Motor neuron (in vitro differentiated cells): ENCODE measurements at regions not wholly inside any gene's neighbourhood (a gene's known extent, or its start where the extent isn't known, plus 50 kb on each side); places are given as distances from the start of the nearest gene placed in this dataset.

ENCODE experiments used
- ATAC-seq, 8 experiments: fragments of 200-7000 bp; cut with Tn5 transposase; replicated peaks in 6 of 8; 2 replicates each; pipeline ENCODE4 v1.8.0; 2021; ENCODE audit warnings: mild to moderate bottlenecking in 8 of 8, moderate library complexity in 8 of 8
- H3K27ac ChIP-seq, 2 donors: fragments of 250-450 bp; sonication (Bioruptor Pico); 2 replicates each; pipeline ENCODE4 v1.9.0; 2021; ENCODE audit warnings: antibody characterized with exemption in 2 of 2, mild to moderate bottlenecking in 2 of 2, moderate library complexity in 1 of 2
- H3K4me1 ChIP-seq, 2 donors: fragments of 250-450 bp; sonication (Bioruptor Pico); replicated peaks in 1 of 2; 2 replicates each; pipeline ENCODE4 v1.6.1; 2021; ENCODE audit warnings: antibody characterized with exemption in 2 of 2, mild to moderate bottlenecking in 2 of 2, moderate library complexity in 1 of 2
- H3K4me3 ChIP-seq, 5 donors: fragments of 250-450 bp; sonication (Bioruptor Pico); 2 replicates each; pipeline ENCODE4 v1.9.0; 2021; ENCODE audit warnings: antibody characterized with exemption in 5 of 5, mild to moderate bottlenecking in 5 of 5, moderate library complexity in 4 of 5
- WGBS, 10 experiments: fragments of 450-650 bp; shearing (Covaris generic); methylation state at CpG; one replicate each; pipeline ENCODE4 v1.0.0; 2022; 5-methylcytosine and 5-hydroxymethylcytosine counted together
- in situ Hi-C, 9 experiments: fragments of 400-800 bp; cut with MboI; loops; one replicate each; pipeline ENCODE4 v1.15.0; 2021; ENCODE audit warnings: low sequenced_read_pairs in 9 of 9, low pct_unique_long_range_greater_than_20kb in 2 of 9; ENCODE audit not compliant: unreplicated experiment in 9 of 9

DNA sequence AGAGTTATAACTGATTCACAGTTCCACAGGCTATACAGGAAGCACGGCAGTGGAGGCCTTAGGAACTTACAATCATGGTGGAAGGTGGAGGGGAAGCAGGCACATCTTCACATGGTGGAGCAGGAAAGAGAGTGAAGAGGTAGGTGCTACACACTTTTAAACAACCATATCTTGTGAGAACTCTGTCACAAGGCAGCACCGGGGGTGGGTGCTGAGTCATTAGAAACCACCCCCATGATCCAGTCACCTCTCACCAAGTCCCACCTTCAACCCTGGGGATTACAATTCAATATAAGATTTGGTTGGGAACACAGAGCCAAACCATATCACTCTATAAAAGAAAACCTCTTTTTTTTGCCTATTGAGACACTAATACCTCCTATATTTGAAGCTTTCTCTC, 1108.5 kb upstream of the CDH2 start:
- Histone ChIP-seq H3K4me1 (no peaks in the 10 kb centered on the region), H3K27ac (no peak overlapping the region), H3K4me3 (no peak overlapping the region)
- WGBS, 10 experiments, result 47 to 94% (median 74%) methylated on average over 1 to 2 of the region's 2 CpGs; no CpG with 5 or more reads in 4 of the 10 experiments
- ATAC-seq, result no peak
- in situ Hi-C loops, result no loop called here

DNA sequence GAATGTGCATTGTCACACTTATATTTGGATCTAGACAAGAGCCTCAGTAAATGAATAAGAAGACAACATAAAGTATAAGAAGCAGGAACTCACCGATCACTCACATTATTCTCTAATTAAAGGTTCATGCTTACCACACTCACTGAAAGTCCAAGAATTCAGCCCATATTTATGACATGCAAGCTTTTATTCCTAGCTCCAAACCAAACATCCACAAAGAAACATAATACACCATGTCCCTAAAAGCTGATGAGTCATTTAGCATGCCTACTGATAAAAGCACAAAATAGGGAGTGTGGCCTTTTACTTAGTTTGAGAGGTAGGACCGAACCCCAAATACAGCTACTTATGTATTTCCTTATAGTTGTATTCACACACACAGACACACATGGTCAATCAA, 1094.6 kb upstream of the CDH2 start:
- Histone ChIP-seq H3K4me1 (peaks cover 0 to 14% of the 10 kb centered on the region in 2 donors), H3K4me3 (no peak overlapping the region), H3K27ac (no peak overlapping the region)
- in situ Hi-C loops, result no loop called here
- ATAC-seq, result peak in 2 of 8 experiments; percentile 44 to 55
- 67 to 100% (median 94%) methylated on average over 1 to 2 of the region's 2 CpGs; no CpG with 5 or more reads in 3 of the 10 experiments for WGBS, 10 experiments

DNA sequence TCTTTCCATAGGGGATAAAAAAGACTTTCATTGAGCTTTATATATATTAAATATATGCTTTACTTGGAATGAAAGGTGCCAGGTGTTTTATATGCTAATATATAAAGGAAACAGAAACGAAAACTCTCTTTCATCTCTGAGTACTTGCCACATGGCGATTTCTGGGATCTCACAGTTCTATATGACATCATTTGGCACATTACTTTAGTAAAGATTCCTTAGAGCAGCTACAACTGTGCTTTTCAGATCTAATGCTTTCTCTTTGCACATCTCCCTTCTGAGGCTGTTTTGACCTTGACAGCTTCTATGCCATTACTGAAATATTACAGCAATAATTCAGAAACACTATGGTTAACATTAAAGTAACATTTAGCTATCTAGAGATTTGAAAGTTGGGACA, 1082.9 kb upstream of the CDH2 start:
- in situ Hi-C loops, result no loop called here
- no peak overlapping the region for H3K27ac ChIP-seq
- ATAC-seq, result no peak
- 8 to 92% (median 64%) methylated on average over 2 of the region's 2 CpGs; no CpG with 5 or more reads in 2 of the 10 experiments for WGBS, 10 experiments
- no peaks in the 10 kb centered on the region for H3K4me1 ChIP-seq
- no peak overlapping the region for H3K4me3 ChIP-seq

DNA sequence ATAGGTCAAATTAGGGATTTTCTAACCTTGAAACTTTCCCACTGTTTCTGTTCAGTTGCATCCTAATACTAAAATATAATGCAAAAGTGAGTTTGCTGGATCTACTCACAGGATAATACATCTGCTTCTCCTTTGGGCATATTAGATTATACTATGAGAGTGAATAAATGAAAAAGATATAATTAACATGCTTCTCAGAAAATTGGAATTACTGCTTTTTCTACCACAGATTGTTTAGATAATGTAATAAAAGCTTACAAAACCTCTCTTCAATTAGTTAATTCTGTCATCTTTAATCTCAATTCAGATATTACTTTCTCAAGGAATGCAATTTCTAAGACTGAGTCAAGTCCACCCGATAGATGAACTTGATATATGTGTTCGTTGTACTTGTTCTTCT, 1077.2 kb upstream of the CDH2 start:
- in situ Hi-C loops, result no loop called here
- no peak overlapping the region for H3K4me3 ChIP-seq
- peaks cover 19 to 23% of the 10 kb centered on the region in 2 donors for H3K4me1 ChIP-seq
- ATAC-seq, result no peak
- WGBS, 10 experiments, result 69 to 100% (median 97%) methylated on average over 1 to 2 of the region's 2 CpGs
- no peak overlapping the region for H3K27ac ChIP-seq

DNA sequence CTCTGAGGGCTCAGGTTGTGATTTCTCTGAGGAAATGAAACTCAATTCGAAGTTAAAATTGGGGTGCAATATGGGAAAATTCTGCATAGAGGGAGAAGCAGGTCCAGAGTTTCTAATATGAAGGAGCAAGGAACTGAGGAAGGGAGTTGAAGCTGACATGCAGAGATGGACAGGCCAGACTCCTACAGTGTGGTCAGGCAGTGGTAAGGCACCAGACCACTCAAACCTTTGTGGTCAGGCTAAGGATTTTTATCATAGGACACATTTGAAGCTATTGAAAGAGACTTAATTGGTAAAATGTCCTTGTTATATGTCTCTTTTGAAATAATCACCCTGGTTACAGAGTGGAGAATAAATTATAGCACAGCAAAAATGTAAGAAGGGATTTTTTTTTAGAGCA, 1074.8 kb upstream of the CDH2 start:
- no peak overlapping the region for H3K27ac ChIP-seq
- 0 to 78% (median 48%) methylated on average over 1 of the region's 1 CpG; no CpG with 5 or more reads in 2 of the 10 experiments for WGBS, 10 experiments
- H3K4me3 ChIP-seq, result no peak overlapping the region
- ATAC-seq, result no peak
- H3K4me1 ChIP-seq, result peaks cover 19 to 33% of the 10 kb centered on the region in 2 donors
- in situ Hi-C loops, result no loop called here

DNA sequence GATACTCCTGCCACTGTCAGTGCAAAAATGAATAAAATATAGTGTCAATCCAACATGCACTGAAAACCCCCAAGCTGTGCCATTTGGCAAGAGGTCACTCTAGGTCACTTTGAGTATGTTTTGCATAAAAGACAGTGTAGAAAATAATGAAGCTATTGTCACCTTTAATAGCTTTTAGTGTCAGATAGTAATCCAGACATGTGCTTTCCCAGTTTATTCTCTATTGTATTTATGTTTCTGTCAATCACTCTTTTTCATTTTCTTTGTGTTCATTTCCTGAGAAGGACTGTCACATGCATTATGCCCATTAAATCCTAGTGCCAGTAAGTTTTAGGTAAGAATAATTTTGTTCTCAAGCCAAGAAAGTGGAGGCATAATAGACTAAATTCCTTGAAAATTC, 1073.9 kb upstream of the CDH2 start:
- in situ Hi-C loops, result no loop called here
- Histone ChIP-seq H3K4me3 (no peak overlapping the region), H3K4me1 (peaks cover 19 to 33% of the 10 kb centered on the region in 2 donors), H3K27ac (no peak overlapping the region)
- no peak for ATAC-seq

DNA sequence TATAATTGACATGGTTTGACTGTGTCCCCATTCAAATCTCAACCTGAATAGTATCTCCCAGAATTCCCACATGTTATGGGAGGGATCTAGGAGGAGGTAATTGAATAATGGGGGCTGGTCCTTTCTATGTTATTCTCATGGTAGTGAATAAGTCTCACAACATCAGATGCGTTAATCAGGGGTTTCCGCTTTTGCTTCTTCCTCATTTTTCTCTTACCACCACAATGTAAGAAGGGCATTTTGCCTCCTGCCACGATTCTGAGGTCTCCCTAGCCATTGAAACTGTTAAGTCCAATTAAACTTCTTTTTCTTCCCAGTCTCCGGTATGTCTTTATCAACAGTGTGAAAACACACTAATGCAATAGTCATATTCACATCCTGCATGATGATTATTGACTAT, 1073.3 kb upstream of the CDH2 start:
- Histone ChIP-seq H3K4me1 (peaks cover 19 to 33% of the 10 kb centered on the region in 2 donors), H3K27ac (peak overlapping the region in 1 of 2 donors; percentile 23), H3K4me3 (no peak overlapping the region)
- peak in 3 of 8 experiments; percentile 24 to 26 (median 25) for ATAC-seq
- WGBS, 10 experiments, result 59 to 100% (median 88%) methylated on average over 1 to 4 of the region's 4 CpGs; no CpG with 5 or more reads in 1 of the 10 experiments
- in situ Hi-C loops, result no loop called here

DNA sequence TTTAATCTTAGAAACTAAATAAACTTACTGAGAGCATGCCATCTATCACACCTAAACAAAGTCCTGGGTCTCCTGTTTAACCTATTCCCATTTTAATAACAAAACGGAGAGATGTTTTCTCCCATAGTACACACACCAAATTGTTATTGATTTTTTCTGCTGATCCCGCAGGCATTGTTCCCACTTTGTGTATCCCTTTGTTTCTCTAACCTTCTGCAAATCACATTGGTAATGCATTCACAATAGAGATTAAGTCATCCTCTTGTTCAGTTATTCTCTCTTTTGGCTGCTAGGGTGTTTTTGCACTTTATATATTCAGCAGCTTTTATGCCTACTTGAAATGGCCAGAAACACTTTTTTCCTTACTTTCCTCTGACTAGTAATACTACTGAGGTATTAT, 1071.9 kb upstream of the CDH2 start:
- H3K27ac ChIP-seq, result no peak overlapping the region
- ATAC-seq, result peak in 5 of 8 experiments; percentile 65 to 75 (median 67)
- in situ Hi-C loops, result no loop called here
- no peak overlapping the region for H3K4me3 ChIP-seq
- peaks cover 19 to 33% of the 10 kb centered on the region in 2 donors for H3K4me1 ChIP-seq
- WGBS, 10 experiments, result 39 to 100% (median 54%) methylated on average over 1 to 2 of the region's 2 CpGs; no CpG with 5 or more reads in 1 of the 10 experiments

DNA sequence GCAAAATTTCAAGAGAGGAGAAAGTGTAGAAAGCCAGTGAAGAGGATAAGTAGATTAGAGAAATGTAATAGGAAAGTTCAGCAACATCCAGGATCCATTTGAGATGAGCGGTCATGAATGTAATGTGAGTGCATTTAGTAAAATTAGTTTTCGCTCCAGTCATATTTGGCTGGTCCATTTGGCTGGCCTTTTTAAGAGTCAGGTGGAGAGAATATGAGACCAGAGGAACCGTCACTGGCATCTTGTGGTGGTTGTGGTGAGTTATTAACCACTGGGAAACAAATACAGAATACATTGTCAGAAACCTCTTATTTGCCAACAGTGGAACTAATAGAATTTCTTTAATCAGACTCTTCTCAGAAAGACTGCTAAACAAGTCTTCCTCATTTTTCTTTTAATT, 1064.3 kb upstream of the CDH2 start:
- no peaks in the 10 kb centered on the region for H3K4me1 ChIP-seq
- no peak overlapping the region for H3K27ac ChIP-seq
- in situ Hi-C loops, result no loop called here
- ATAC-seq, result no peak
- no peak overlapping the region for H3K4me3 ChIP-seq
- 67 to 94% (median 85%) methylated on average over 1 to 3 of the region's 3 CpGs; no CpG with 5 or more reads in 2 of the 10 experiments for WGBS, 10 experiments

DNA sequence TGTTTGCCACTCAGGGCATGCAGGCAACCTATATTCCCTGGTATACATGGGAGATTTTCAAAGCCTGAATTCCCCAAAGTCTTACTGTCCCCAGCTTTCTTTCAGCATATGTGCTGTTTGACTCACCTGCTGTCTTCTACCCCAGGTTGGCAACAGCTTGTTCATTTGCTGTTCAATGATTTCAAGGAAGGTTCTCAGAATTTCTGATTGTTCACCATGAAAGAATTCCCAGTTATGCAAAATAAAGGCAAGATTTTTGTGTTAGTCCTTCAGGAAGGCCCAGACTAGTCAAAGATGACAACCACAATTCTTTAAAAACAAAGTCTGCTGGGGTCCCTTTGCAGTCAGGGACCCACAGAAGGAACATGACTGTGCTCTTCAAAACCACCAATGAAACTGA, 1057.8 kb upstream of the CDH2 start:
- in situ Hi-C loops, result no loop called here

DNA sequence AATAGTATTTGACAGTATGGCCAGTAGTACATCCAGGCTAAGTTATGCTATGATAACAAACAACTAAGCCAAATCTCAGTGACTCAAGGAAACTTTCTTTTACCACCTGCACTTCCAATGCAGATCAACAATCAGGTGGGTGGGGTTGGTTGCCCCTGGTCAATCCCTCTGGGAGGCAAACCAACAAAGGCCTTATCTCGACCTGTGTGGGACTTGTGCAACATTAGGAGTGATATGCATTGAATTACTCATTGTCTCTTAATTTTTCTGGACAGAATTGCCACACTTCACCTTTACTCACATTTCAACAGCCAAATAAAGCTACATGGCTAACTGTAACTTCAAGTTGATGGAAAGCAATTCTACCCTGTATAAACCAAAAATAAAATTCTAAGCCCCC, 1049.3 kb upstream of the CDH2 start:
- peak in 1 of 8 experiments; percentile 35 for ATAC-seq
- WGBS, 10 experiments, result 33 to 100% (median 80%) methylated on average over 1 of the region's 1 CpG; no CpG with 5 or more reads in 5 of the 10 experiments
- Histone ChIP-seq H3K4me3 (no peak overlapping the region), H3K4me1 (no peaks in the 10 kb centered on the region), H3K27ac (no peak overlapping the region)
- in situ Hi-C loops, result no loop called here

More for the DNA sequence above, 1057.8 kb upstream of the CDH2 start:
- Histone ChIP-seq H3K27ac (no peak overlapping the region), H3K4me3 (no peak overlapping the region), H3K4me1 (no peaks in the 10 kb centered on the region)
- no peak for ATAC-seq

DNA sequence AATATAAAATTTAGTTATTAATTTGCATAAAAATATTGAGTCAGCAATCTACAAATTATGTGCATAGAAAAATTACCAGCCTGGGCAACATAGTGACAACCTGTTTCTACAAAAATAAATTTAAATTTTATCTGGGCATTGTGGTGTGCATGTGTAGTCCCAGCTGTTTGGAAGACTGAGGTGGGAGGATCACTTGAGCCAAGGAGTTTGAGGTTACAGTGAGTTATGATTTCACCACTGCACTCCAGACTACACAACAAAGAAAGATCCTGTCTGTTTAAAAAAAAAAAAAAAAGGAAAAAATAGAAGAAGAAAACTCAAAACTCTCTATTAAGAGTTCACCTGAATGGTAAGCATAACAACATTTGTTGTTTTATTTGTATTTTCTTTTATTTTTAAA, 1048.4 kb upstream of the CDH2 start:
- H3K27ac ChIP-seq, result no peak overlapping the region
- no peak for ATAC-seq
- in situ Hi-C loops, result no loop called here
- H3K4me3 ChIP-seq, result no peak overlapping the region
- H3K4me1 ChIP-seq, result no peaks in the 10 kb centered on the region

DNA sequence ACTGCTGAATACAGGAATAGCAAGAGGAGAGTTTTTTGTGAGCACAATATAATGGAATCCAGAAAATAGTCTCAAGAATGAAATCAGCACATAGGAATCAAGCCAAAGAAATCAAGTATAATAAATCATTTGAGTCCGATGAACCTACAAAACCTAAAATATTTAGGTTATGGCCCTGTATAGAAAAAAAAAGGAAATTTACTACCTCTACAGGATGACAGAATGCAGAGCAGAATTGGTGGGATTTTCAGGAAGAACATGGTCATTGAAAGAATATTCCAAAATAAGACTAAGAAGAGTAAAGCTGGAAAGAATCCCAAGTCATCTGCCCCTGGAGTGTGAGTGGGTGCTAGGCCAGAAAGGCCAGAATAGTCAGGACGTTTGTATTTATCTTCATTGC, 1041.2 kb upstream of the CDH2 start:
- no peak overlapping the region for H3K27ac ChIP-seq
- WGBS, 10 experiments, result 17 to 88% (median 69%) methylated on average over 1 to 2 of the region's 2 CpGs
- in situ Hi-C loops, result no loop called here
- no peaks in the 10 kb centered on the region for H3K4me1 ChIP-seq
- H3K4me3 ChIP-seq, result no peak overlapping the region
- no peak for ATAC-seq

DNA sequence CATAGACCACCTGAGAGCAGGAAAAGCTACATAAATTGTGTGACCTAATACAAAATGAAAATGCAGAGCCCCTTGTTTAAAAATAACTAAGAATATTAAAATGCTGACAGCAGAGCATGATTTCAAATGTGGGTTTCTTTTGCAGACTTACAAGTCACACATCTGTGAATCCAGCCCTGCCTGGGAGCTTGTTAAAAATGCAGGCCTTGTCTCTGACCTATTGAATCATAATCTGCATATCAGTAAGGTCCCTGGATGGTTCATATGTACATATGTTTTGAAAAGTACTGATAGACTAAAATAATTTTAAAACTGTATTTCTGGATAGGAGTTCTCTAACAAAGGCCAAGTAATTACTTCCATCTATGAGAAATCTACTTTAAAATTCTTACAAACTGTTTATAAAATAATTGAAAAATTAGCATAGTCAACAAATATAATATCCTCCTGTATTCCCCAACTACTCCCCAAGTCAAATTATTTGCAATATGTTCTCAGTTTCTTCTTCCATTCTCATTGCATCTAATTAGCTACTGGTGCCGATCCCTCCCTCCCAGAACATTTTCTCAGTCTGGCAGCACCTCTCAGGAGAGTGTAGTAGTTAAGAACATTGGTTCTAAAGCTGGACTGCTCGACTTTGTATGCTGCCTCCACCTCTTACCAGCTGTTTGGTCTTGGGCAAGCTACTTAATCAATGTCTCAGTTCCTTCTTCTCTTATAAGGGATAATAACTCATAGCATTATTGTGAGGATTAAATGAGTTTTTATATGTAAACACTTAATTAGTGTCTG, 1040.4 kb upstream of the CDH2 start:
- in situ Hi-C loops, result no loop called here
- peak in 3 of 8 experiments; percentile 59 to 95 (median 90) for ATAC-seq
- 0 to 64% (median 46%) methylated on average over 1 to 2 of the region's 2 CpGs; no CpG with 5 or more reads in 3 of the 10 experiments for WGBS, 10 experiments
- H3K4me3 ChIP-seq, result no peak overlapping the region
- no peaks in the 10 kb centered on the region for H3K4me1 ChIP-seq
- H3K27ac ChIP-seq, result no peak overlapping the region
